ENCODE measurements at regions not wholly inside any gene's neighbourhood (a gene's known extent, or its start where the extent isn't known, plus 50 kb on each side); places are given as distances from the start of the nearest gene placed in this dataset.
"Not testable (repeated sequence)": the region's sequence is repeated elsewhere in the genome, so short reads cannot be mapped to it uniquely, and the experiment has no call there.

- DNase-seq (ENCODE audit: low read depth) = no peak
Observed at GRCh38 chr10:30560326-30560725, 69.2 kb downstream of the LYZL2 start.

GRCh38 chr10:30559180-30559579 lies 70.4 kb downstream of the LYZL2 start:
- no peak for DNase-seq (ENCODE audit: low read depth)

GRCh38 chr10:30558411-30558810 lies 71.1 kb downstream of the LYZL2 start:
- DNase-seq (ENCODE audit: low read depth) = no peak

- no peak for DNase-seq (ENCODE audit: low read depth)
Observed at GRCh38 chr10:30557884-30558283, 71.7 kb downstream of the LYZL2 start.

- DNase-seq (ENCODE audit: low read depth) = peak; percentile 36
Observed at GRCh38 chr10:30556189-30556588, 73.4 kb downstream of the LYZL2 start.

GRCh38 chr10:30555465-30555864 lies 74.1 kb downstream of the LYZL2 start:
- DNase-seq (ENCODE audit: low read depth) = no peak

GRCh38 chr10:30554440-30554825 lies 75.1 kb downstream of the LYZL2 start:
- DNase-seq (ENCODE audit: low read depth) = no peak

GRCh38 chr10:30553626-30554439 lies 75.7 kb downstream of the LYZL2 start:
- DNase-seq (ENCODE audit: low read depth) = no peak

GRCh38 chr10:30553018-30553625 lies 76.4 kb downstream of the LYZL2 start:
- no peak for DNase-seq (ENCODE audit: low read depth)

- DNase-seq (ENCODE audit: low read depth) = no peak
Observed at GRCh38 chr10:30550967-30551815, 78.4 kb downstream of the LYZL2 start.

GRCh38 chr10:30549134-30549687 lies 80.3 kb downstream of the LYZL2 start:
- DNase-seq (ENCODE audit: low read depth) = not testable (repeated sequence)

- DNase-seq (ENCODE audit: low read depth) = no peak
Observed at GRCh38 chr10:30546511-30546910, 83.0 kb downstream of the LYZL2 start.

- DNase-seq (ENCODE audit: low read depth) = no peak
Observed at GRCh38 chr10:30542895-30543288, 86.7 kb downstream of the LYZL2 start.

GRCh38 chr10:30542001-30542894 lies 87.3 kb downstream of the LYZL2 start:
- DNase-seq (ENCODE audit: low read depth) = no peak

GRCh38 chr10:30540276-30540675 lies 89.3 kb downstream of the LYZL2 start:
- no peak for DNase-seq (ENCODE audit: low read depth)

- DNase-seq (ENCODE audit: low read depth) = peak; percentile 63
Observed at GRCh38 chr10:30538086-30538485, 91.5 kb downstream of the LYZL2 start.

- DNase-seq (ENCODE audit: low read depth) = no peak
Observed at GRCh38 chr10:30537586-30537985, 92.0 kb downstream of the LYZL2 start.

- not testable (repeated sequence) for DNase-seq (ENCODE audit: low read depth)
Observed at GRCh38 chr10:30537158-30537557, 92.4 kb downstream of the LYZL2 start.

- DNase-seq (ENCODE audit: low read depth) = no peak
Observed at GRCh38 chr10:30536578-30536977, 93.0 kb downstream of the LYZL2 start.

- no peak for DNase-seq (ENCODE audit: low read depth)
Observed at GRCh38 chr10:30535677-30536076, 93.9 kb downstream of the LYZL2 start.
